IMR-90 (cell line): ENCODE measurements at regions not wholly inside any gene's neighbourhood (a gene's known extent, or its start where the extent isn't known, plus 50 kb on each side); places are given as distances from the start of the nearest gene placed in this dataset.

Experiments
- ATAC-seq: fragments of 200-7000 bp; cut with Tn5 transposase; 2 replicates; pipeline ENCODE4 v1.9.1; 2020; ENCODE audit warnings: low read depth, mild to moderate bottlenecking, moderate library complexity
- BruUV-seq: library from RNA; stranded (reverse); fragments of 400-500 nt; replicated peaks from 2 replicates; lab custom pipeline; 2021; lab: Mats Ljungman, UMichigan
- CTCF ChIA-PET: fragments of 300-600 bp; formaldehyde crosslinking; extraction: SDS; loops from one replicate; lab custom pipeline; 2021; ENCODE audit warnings: antibody characterized with exemption; lab: Yijun Ruan, JAX
- POLR2A ChIA-PET: fragments of 300-600 bp; sonication (Branson Sonifier 250); formaldehyde crosslinking; loops from one replicate; lab custom pipeline; 2022; ENCODE audit warnings: antibody characterized with exemption; ENCODE audit not compliant: unreplicated experiment; lab: Charles Lee
- DNase-seq: peaks from one replicate; pipeline ENCODE4 v3.0.0; 2013
- H2AFZ ChIP-seq: replicated peaks from 2 replicates; pipeline ENCODE3; 2013; ENCODE audit warnings: low read length, mild to moderate bottlenecking; ENCODE audit not compliant: poor library complexity
- H2AK5ac ChIP-seq: 2 replicates; pipeline ENCODE4 v1.6.1; 2013; ENCODE audit warnings: low read depth, low read length, inconsistent platforms
- H2AK9ac ChIP-seq: replicated peaks from 2 replicates; pipeline ENCODE3; 2013; ENCODE audit warnings: mild to moderate bottlenecking, low read depth, low read length, moderate library complexity; ENCODE audit not compliant: poor library complexity
- H2BK120ac ChIP-seq: 2 replicates; pipeline ENCODE4 v1.6.1; 2013; ENCODE audit warnings: low read depth, low read length, inconsistent platforms
- H2BK15ac ChIP-seq: 3 replicates; pipeline ENCODE4 v1.6.1; 2013; ENCODE audit warnings: low read depth, low read length, inconsistent platforms
- H2BK20ac ChIP-seq: 2 replicates; pipeline ENCODE4 v1.6.1; 2013; ENCODE audit warnings: low read depth, mild to moderate bottlenecking, inconsistent platforms, low read length, moderate library complexity
- H2BK5ac ChIP-seq: 2 replicates; pipeline ENCODE4 v1.6.1; 2013; ENCODE audit warnings: mild to moderate bottlenecking, low read depth, low read length, inconsistent platforms; ENCODE audit not compliant: poor library complexity, severe bottlenecking
- H3K14ac ChIP-seq: replicated peaks from 2 replicates; pipeline ENCODE4 v1.6.1; 2013; ENCODE audit warnings: low read depth, low read length, inconsistent platforms
- H3K18ac ChIP-seq: 2 replicates; pipeline ENCODE4 v1.6.1; 2013; ENCODE audit warnings: low read depth, low read length, control low read depth
- H3K23ac ChIP-seq: 2 replicates; pipeline ENCODE4 v1.6.1; 2013; ENCODE audit warnings: low read depth, low read length, inconsistent platforms
- H3K27ac ChIP-seq: 2 replicates; pipeline ENCODE4 v1.5.1; 2013; ENCODE audit warnings: mild to moderate bottlenecking, control low read depth, low read length; ENCODE audit not compliant: insufficient read depth
- H3K27me3 ChIP-seq: 2 replicates; pipeline ENCODE4 v1.6.1; 2013; ENCODE audit warnings: low read length; ENCODE audit not compliant: control insufficient read depth, insufficient read depth
- H3K36me3 ChIP-seq: 2 replicates; pipeline ENCODE4 v1.6.1; 2013; ENCODE audit warnings: low read length, mixed read lengths; ENCODE audit not compliant: control insufficient read depth, insufficient read depth
- H3K4ac ChIP-seq: 2 replicates; pipeline ENCODE4 v1.6.1; 2013; ENCODE audit warnings: low read depth, low read length, inconsistent platforms
- H3K4me1 ChIP-seq: 2 replicates; pipeline ENCODE4 v1.6.1; 2013; ENCODE audit warnings: low read length, mixed read lengths; ENCODE audit not compliant: control insufficient read depth, insufficient read depth
- H3K4me2 ChIP-seq: 2 replicates; pipeline ENCODE4 v1.6.1; 2013; ENCODE audit warnings: low read depth, mild to moderate bottlenecking, control low read depth, low read length, moderate library complexity
- H3K4me3 ChIP-seq: 2 replicates; pipeline ENCODE4 v1.5.1; 2013; ENCODE audit warnings: low read depth, mild to moderate bottlenecking, control low read depth, low read length, moderate library complexity; ENCODE audit not compliant: insufficient read depth
- H3K56ac ChIP-seq: 2 replicates; pipeline ENCODE4 v1.6.1; 2013; ENCODE audit warnings: low read length, inconsistent platforms; ENCODE audit not compliant: insufficient read depth; ENCODE audit errors: extremely low read depth
- H3K79me1 ChIP-seq, 2 experiments: 2 replicates each; pipeline ENCODE4 v1.6.1; 2013; ENCODE audit warnings: low read length in 2 of 2, inconsistent platforms in 1 of 2, low read depth in 1 of 2
- H3K9ac ChIP-seq: 2 replicates; pipeline ENCODE4 v1.6.1; 2013; ENCODE audit warnings: low read depth, low read length, control low read depth
- H3K9me1 ChIP-seq: 2 replicates; pipeline ENCODE4 v1.6.1; 2013; ENCODE audit warnings: low read length, inconsistent platforms; ENCODE audit not compliant: insufficient read depth
- H3K9me3 ChIP-seq: 2 replicates; pipeline ENCODE4 v1.6.1; 2013; ENCODE audit warnings: low read length; ENCODE audit not compliant: control insufficient read depth, insufficient read depth
- H4K20me1 ChIP-seq: 2 replicates; pipeline ENCODE4 v1.6.1; 2013; ENCODE audit warnings: low read length, inconsistent platforms; ENCODE audit not compliant: insufficient read depth
- H4K5ac ChIP-seq: 2 replicates; pipeline ENCODE4 v1.6.1; 2013; ENCODE audit warnings: mild to moderate bottlenecking, low read depth, low read length, control low read depth
- H4K8ac ChIP-seq, 2 experiments: 2 replicates each; pipeline ENCODE4 v1.6.1; 2013; ENCODE audit warnings: low read depth in 2 of 2, low read length in 2 of 2, control low read depth in 1 of 2, inconsistent platforms in 1 of 2
- H4K91ac ChIP-seq: 2 replicates; pipeline ENCODE4 v1.6.1; 2013; ENCODE audit warnings: low read depth, low read length, inconsistent platforms; ENCODE audit not compliant: insufficient read depth
- CHD1 ChIP-seq: IDR thresholded peaks from 2 replicates; pipeline ENCODE4 v1.6.1; 2012; ENCODE audit warnings: low read depth, low read length, improper control_type of control experiment
- FOS ChIP-seq: fragments of 150-350 bp; IDR thresholded peaks from 2 replicates; pipeline ENCODE4 v1.6.1; 2016; ENCODE audit warnings: low read depth, low read length
- MAFK ChIP-seq: IDR thresholded peaks from 2 replicates; pipeline ENCODE4 v1.6.1; 2012; ENCODE audit warnings: low read depth, low read length, improper control_type of control experiment
- MAZ ChIP-seq: IDR thresholded peaks from 2 replicates; pipeline ENCODE4 v1.6.1; 2012; ENCODE audit warnings: low read depth, mild to moderate bottlenecking, low read length, improper control_type of control experiment, moderate library complexity, borderline replicate concordance
- MXI1 ChIP-seq: IDR thresholded peaks from 2 replicates; pipeline ENCODE4 v1.6.1; 2012; ENCODE audit warnings: low read depth, mild to moderate bottlenecking, low read length, moderate library complexity, borderline replicate concordance
- NFE2L2 ChIP-seq: fragments of 150-350 bp; IDR thresholded peaks from 2 replicates; pipeline ENCODE4 v1.6.1; 2016; ENCODE audit warnings: low read depth, mild to moderate bottlenecking, low read length
- POLR2A ChIP-seq: IDR thresholded peaks from 2 replicates; pipeline ENCODE4 v1.6.1; 2012; ENCODE audit warnings: mild to moderate bottlenecking, low read depth, low read length
- RAD21 ChIP-seq: IDR thresholded peaks from 2 replicates; pipeline ENCODE4 v1.6.1; 2012; ENCODE audit warnings: low read length, improper control_type of control experiment
- SMC3 ChIP-seq: fragments of 150-350 bp; IDR thresholded peaks from 2 replicates; pipeline ENCODE4 v1.6.1; 2016; ENCODE audit warnings: low read depth, mild to moderate bottlenecking, antibody characterized with exemption, low read length, moderate library complexity
- WGBS, 2 experiments: methylation state at CpG; one replicate each; pipeline versions ENCODE4 v1.1.5 to v1.1.7; 2013; ENCODE audit warnings: missing lambda C conversion rate in 2 of 2; ENCODE audit not compliant: insufficient read length in 1 of 2; ENCODE audit errors: extremely low coverage in 2 of 2; 5-methylcytosine and 5-hydroxymethylcytosine counted together
- dilution Hi-C: fragments of 300-500 bp; cut with HindIII; formaldehyde crosslinking; loops from one replicate; pipeline ENCODE4 v1.14.3; 2018; ENCODE audit warnings: low sequenced_read_pairs; ENCODE audit not compliant: unreplicated experiment
- in situ Hi-C: fragments of 300-500 bp; cut with MboI; formaldehyde crosslinking; loops from 3 replicates; pipeline ENCODE4 v1.14.3; 2019; ENCODE audit warnings: low sequenced_read_pairs, inconsistent platforms, mixed read lengths
- intact Hi-C: fragments of 100-400 bp; cut with micrococcal nuclease; formaldehyde crosslinking; loops from 2 replicates; pipeline ENCODE4 v1.10.0; 2022
- TF ChIP-seq, protein P1 (sequence below): fragments of 150-350 bp; IDR thresholded peaks from 2 replicates; pipeline ENCODE4 v1.6.1; 2016; ENCODE audit warnings: low read depth, mild to moderate bottlenecking, low read length, moderate library complexity, borderline replicate concordance

DNA sequence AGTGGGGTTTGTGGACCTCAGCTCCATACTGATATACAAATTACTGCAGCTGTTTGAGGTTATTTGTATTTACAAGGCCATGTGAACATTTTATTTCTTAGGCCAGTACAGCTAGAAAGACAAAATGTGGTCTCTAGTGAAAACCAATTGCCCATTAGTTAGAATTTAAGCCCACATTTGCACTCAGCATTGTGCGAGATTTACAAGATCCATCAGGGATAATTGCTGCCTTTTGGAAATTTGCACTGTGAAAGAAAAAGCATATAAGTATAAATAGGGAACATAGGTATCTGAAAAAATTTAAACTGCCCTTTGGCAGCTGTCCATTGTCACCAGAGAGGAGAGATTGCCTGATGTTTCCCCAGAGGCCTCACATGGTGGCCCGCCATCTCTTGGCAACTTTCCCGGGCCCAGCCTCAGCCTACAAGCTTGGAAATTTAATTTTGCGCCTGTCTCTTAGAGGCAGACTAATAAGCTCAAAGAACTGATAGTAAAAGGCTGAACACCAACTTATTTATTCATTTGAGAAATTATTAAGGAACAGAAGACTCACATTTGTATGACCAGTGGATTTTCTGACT, 120.7 kb downstream of the MAP3K21 start:
- Histone ChIP-seq H3K4me2 (no peak overlapping the region), H3K27ac (no peak overlapping the region), H2AK5ac (no peak overlapping the region), H3K4ac (no peak overlapping the region), H4K8ac (no peak overlapping the region), H4K20me1 (no peaks in the 10 kb centered on the region), H4K91ac (no peak overlapping the region), H3K79me1 (no peaks in the 10 kb centered on the region), H3K9me3 (peaks cover 8% of the 10 kb centered on the region), H3K9ac (no peak overlapping the region), H3K27me3 (no peaks in the 10 kb centered on the region), H3K56ac (no peak overlapping the region), H2BK5ac (no peak overlapping the region), H2AFZ (no peak overlapping the region), H3K4me1 (no peaks in the 10 kb centered on the region), H4K5ac (no peak overlapping the region), H3K4me3 (no peak overlapping the region), H2AK9ac (no peak overlapping the region), H3K23ac (no peak overlapping the region), H3K9me1 (no peaks in the 10 kb centered on the region), H2BK20ac (no peak overlapping the region), H2BK120ac (no peak overlapping the region), H3K18ac (no peak overlapping the region), H2BK15ac (no peak overlapping the region), H3K36me3 (no peaks in the 10 kb centered on the region), H3K14ac (no peak overlapping the region)
- no peak for ATAC-seq
- no TSS peak for BruUV-seq
- ChIA-PET POLR2A (no interaction called here), CTCF (no interaction called here)
- TF ChIP-seq CHD1, result no peak
- no peak for TF ChIP-seq FOS
- TF ChIP-seq SMC3, result no peak
- TF ChIP-seq, protein P1, sequence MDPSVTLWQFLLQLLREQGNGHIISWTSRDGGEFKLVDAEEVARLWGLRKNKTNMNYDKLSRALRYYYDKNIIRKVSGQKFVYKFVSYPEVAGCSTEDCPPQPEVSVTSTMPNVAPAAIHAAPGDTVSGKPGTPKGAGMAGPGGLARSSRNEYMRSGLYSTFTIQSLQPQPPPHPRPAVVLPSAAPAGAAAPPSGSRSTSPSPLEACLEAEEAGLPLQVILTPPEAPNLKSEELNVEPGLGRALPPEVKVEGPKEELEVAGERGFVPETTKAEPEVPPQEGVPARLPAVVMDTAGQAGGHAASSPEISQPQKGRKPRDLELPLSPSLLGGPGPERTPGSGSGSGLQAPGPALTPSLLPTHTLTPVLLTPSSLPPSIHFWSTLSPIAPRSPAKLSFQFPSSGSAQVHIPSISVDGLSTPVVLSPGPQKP, result no peak
- TF ChIP-seq POLR2A, result no peak
- no peak for TF ChIP-seq MAZ
- TF ChIP-seq RAD21, result no peak
- no peak for TF ChIP-seq NFE2L2
- TF ChIP-seq MXI1, result no peak
- no peak for TF ChIP-seq MAFK
- in situ Hi-C loops, result no loop called here
- WGBS, 2 experiments, result no CpG with 5 or more reads among the region's 4 CpGs
- DNase-seq, result no peak
- dilution Hi-C loops, result no loop called here
- intact Hi-C loops, result no loop called here
